H9 (cell line): ENCODE measurements at regions not wholly inside any gene's neighbourhood (a gene's known extent, or its start where the extent isn't known, plus 50 kb on each side); places are given as distances from the start of the nearest gene placed in this dataset.

ENCODE experiments used
- DNase-seq: peaks from one replicate; pipeline ENCODE4 v3.0.0-alpha.2; 2017
- H2AFZ ChIP-seq: one replicate; pipeline ENCODE4 v1.6.1; 2013; ENCODE audit warnings: mild to moderate bottlenecking, low read length, control low read depth, moderate library complexity
- H2AK5ac ChIP-seq: 2 replicates; pipeline ENCODE4 v1.6.1; 2013; ENCODE audit warnings: low read length, control low read depth, mixed read lengths; ENCODE audit not compliant: insufficient read length
- H2BK120ac ChIP-seq: one replicate; pipeline ENCODE4 v1.6.1; 2013; ENCODE audit warnings: low read depth, mild to moderate bottlenecking, low read length, control low read depth, inconsistent platforms; ENCODE audit not compliant: poor library complexity, severe bottlenecking
- H2BK12ac ChIP-seq: 2 replicates; pipeline ENCODE4 v1.6.1; 2013; ENCODE audit warnings: low read length, control low read depth, mixed read lengths, low read depth; ENCODE audit not compliant: insufficient read length
- H2BK15ac ChIP-seq: 2 replicates; pipeline ENCODE4 v1.6.1; 2013; ENCODE audit warnings: low read depth, low read length, control low read depth
- H2BK20ac ChIP-seq: one replicate; pipeline ENCODE4 v1.6.1; 2013; ENCODE audit warnings: low read depth, mild to moderate bottlenecking, low read length, control low read depth, inconsistent platforms; ENCODE audit not compliant: poor library complexity, severe bottlenecking
- H2BK5ac ChIP-seq: 2 replicates; pipeline ENCODE4 v1.6.1; 2013; ENCODE audit warnings: low read length, control low read depth, mixed read lengths; ENCODE audit not compliant: insufficient read length
- H3K14ac ChIP-seq: 2 replicates; pipeline ENCODE4 v1.6.1; 2013; ENCODE audit warnings: low read length, control low read depth; ENCODE audit not compliant: insufficient read depth
- H3K18ac ChIP-seq: 2 replicates; pipeline ENCODE4 v1.6.1; 2013; ENCODE audit warnings: low read depth, mild to moderate bottlenecking, mixed read lengths, low read length, control low read depth; ENCODE audit not compliant: insufficient read length
- H3K23ac ChIP-seq: 2 replicates; pipeline ENCODE4 v1.6.1; 2013; ENCODE audit warnings: low read length, control low read depth, mixed read lengths, low read depth; ENCODE audit not compliant: insufficient read length
- H3K23me2 ChIP-seq: 2 replicates; pipeline ENCODE4 v1.6.1; 2013; ENCODE audit warnings: low read depth, mild to moderate bottlenecking, mixed read lengths, low read length, control low read depth; ENCODE audit not compliant: insufficient read length, poor library complexity, severe bottlenecking
- H3K27ac ChIP-seq: 2 replicates; pipeline ENCODE4 v1.5.1; 2013; ENCODE audit warnings: low read length, control low read depth, mixed read lengths, low read depth; ENCODE audit not compliant: insufficient read length
- H3K27me3 ChIP-seq: 2 replicates; pipeline ENCODE4 v1.6.1; 2013; ENCODE audit warnings: low read length, control low read depth, inconsistent platforms; ENCODE audit not compliant: insufficient read depth
- H3K4ac ChIP-seq: 2 replicates; pipeline ENCODE4 v1.6.1; 2013; ENCODE audit warnings: low read depth, mild to moderate bottlenecking, control low read depth, inconsistent platforms, low read length, moderate library complexity
- H3K4me1 ChIP-seq: 2 replicates; pipeline ENCODE4 v1.6.1; 2013; ENCODE audit warnings: low read length, control low read depth, inconsistent platforms; ENCODE audit not compliant: insufficient read depth
- H3K4me2 ChIP-seq: 2 replicates; pipeline ENCODE4 v1.6.1; 2013; ENCODE audit warnings: low read length, control low read depth, mixed read lengths; ENCODE audit not compliant: insufficient read length, insufficient read depth
- H3K56ac ChIP-seq: 2 replicates; pipeline ENCODE4 v1.6.1; 2013; ENCODE audit warnings: low read depth, mild to moderate bottlenecking, mixed read lengths, low read length, control low read depth; ENCODE audit not compliant: insufficient read length
- H3K79me1 ChIP-seq: 2 replicates; pipeline ENCODE4 v1.6.1; 2013; ENCODE audit warnings: low read depth, mild to moderate bottlenecking, moderate library complexity, low read length, control low read depth, inconsistent platforms; ENCODE audit not compliant: insufficient read depth, poor library complexity, severe bottlenecking
- H3K79me2 ChIP-seq: 2 replicates; pipeline ENCODE4 v1.6.1; 2013; ENCODE audit warnings: low read length, control low read depth, inconsistent platforms; ENCODE audit not compliant: insufficient read depth
- H3K9ac ChIP-seq: 2 replicates; pipeline ENCODE4 v1.6.1; 2013; ENCODE audit warnings: low read length, control low read depth, mixed read lengths; ENCODE audit not compliant: insufficient read length; ENCODE audit errors: extremely low read depth
- H3K9me3 ChIP-seq: one replicate; pipeline ENCODE4 v1.6.1; 2013; ENCODE audit warnings: low read depth, low read length, inconsistent platforms; ENCODE audit not compliant: control insufficient read depth
- H3T11ph ChIP-seq: one replicate; pipeline ENCODE4 v1.6.1; 2013; ENCODE audit warnings: mild to moderate bottlenecking, low read length, control low read depth, inconsistent platforms
- H4K20me1 ChIP-seq: one replicate; pipeline ENCODE4 v1.6.1; 2013; ENCODE audit not compliant: control insufficient read depth, insufficient read length, insufficient read depth
- H4K5ac ChIP-seq: 2 replicates; pipeline ENCODE4 v1.6.1; 2013; ENCODE audit warnings: low read depth, mild to moderate bottlenecking, mixed read lengths, low read length, control low read depth; ENCODE audit not compliant: insufficient read length
- H4K8ac ChIP-seq: replicated peaks from 2 replicates; pipeline ENCODE4 v1.6.1; 2013; ENCODE audit warnings: low read length, control low read depth, mixed read lengths, low read depth; ENCODE audit not compliant: insufficient read length
- H4K91ac ChIP-seq: 2 replicates; pipeline ENCODE4 v1.6.1; 2013; ENCODE audit warnings: low read depth, mild to moderate bottlenecking, moderate library complexity, mixed read lengths, low read length, control low read depth; ENCODE audit not compliant: insufficient read length
- H3K27ac Mint-ChIP-seq, 3 experiments: 2 replicates in 2 of 3; 3 replicates in 1 of 3; pipeline ENCODE4 v1.8.0; 2020 to 2021; ENCODE audit warnings: mixed read lengths in 3 of 3, mild to moderate bottlenecking in 1 of 3, moderate library complexity in 1 of 3
- H3K27me3 Mint-ChIP-seq: 2 replicates; pipeline ENCODE4 v1.8.0; 2021; ENCODE audit warnings: low read depth, mild to moderate bottlenecking, moderate library complexity, mixed read lengths
- H3K36me3 Mint-ChIP-seq, 3 experiments: 2 replicates in 2 of 3; 3 replicates in 1 of 3; pipeline ENCODE4 v1.8.0; 2020 to 2021; ENCODE audit warnings: low read depth in 3 of 3, mixed read lengths in 3 of 3; ENCODE audit not compliant: insufficient read depth in 1 of 3
- H3K4me1 Mint-ChIP-seq, 2 experiments: 2 replicates each; pipeline ENCODE4 v1.8.0; 2020; ENCODE audit warnings: mixed read lengths in 2 of 2
- H3K4me3 Mint-ChIP-seq, 2 experiments: 2 replicates in 1 of 2; 3 replicates in 1 of 2; pipeline ENCODE4 v1.8.0; 2020 to 2021; ENCODE audit warnings: mild to moderate bottlenecking in 2 of 2, mixed read lengths in 2 of 2, moderate library complexity in 1 of 2
- H3K9me3 Mint-ChIP-seq, 2 experiments: 2 replicates in 1 of 2; 3 replicates in 1 of 2; pipeline ENCODE4 v1.8.0; 2020; ENCODE audit warnings: mild to moderate bottlenecking in 2 of 2, mixed read lengths in 2 of 2, moderate library complexity in 1 of 2
- WGBS: extraction: QIAGEN DNeasy Blood & Tissue Kit; methylation state at CpG from one replicate; pipeline ENCODE4 v1.1.7; 2013; ENCODE audit warnings: missing lambda C conversion rate, low lambda C conversion rate, mixed read lengths; ENCODE audit not compliant: insufficient read length; ENCODE audit errors: extremely low coverage; 5-methylcytosine and 5-hydroxymethylcytosine counted together
- TF ChIP-seq, protein P1 (sequence below): fragments of 200-600 bp; sonication (generic); conservative IDR thresholded peaks from 3 replicates; pipeline ENCODE4 v1.8.0; 2021; ENCODE audit warnings: antibody characterized with exemption, mild to moderate bottlenecking

DNA sequence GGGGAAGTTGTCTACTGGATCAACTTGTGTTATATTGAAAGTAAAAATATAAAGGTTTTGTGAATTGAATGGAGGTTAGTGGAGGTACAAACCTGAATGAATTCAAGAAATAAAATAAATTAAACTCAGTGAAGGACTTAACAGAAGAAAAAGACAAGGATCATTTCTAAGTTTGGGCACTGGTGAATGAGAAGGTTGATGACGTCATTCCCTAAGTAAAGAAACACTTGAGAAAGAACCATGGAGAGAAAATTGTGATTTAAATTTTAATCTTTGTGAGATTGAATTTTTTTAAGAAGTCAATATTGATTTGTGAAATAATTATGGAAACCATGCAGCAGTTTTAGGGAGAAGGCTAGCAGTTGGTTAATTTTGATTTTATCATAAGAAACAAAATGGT, 900.3 kb upstream of the TYRP1 start:
- H3K4me1 ChIP-seq = no peaks in the 10 kb centered on the region
- H3K27me3 ChIP-seq = no peaks in the 10 kb centered on the region
- no peak overlapping the region for H2BK20ac ChIP-seq
- no peaks in the 10 kb centered on the region for H4K20me1 ChIP-seq
- no peaks in the 10 kb centered on the region for H3K23me2 ChIP-seq
- H3K27ac Mint-ChIP-seq = no peak overlapping the region
- no peak overlapping the region for H2BK5ac ChIP-seq
- no peaks in the 10 kb centered on the region for H3K4me1 Mint-ChIP-seq
- whole genome bisulfite sequencing = no CpG with 5 or more reads among the region's 1 CpG
- H3K27ac ChIP-seq = no peak overlapping the region
- H3K9ac ChIP-seq = no peak overlapping the region
- H3K18ac ChIP-seq = no peak overlapping the region
- H3K4ac ChIP-seq = no peak overlapping the region
- no peak overlapping the region for H3K4me3 Mint-ChIP-seq
- no peak overlapping the region for H3K4me2 ChIP-seq
- H3K36me3 Mint-ChIP-seq = peaks cover 0 to 1% (median 0%) of the 10 kb centered on the region in 3 experiments; a peak in 1 of 7 replicates
- H2AFZ ChIP-seq = no peak overlapping the region
- H3K56ac ChIP-seq = no peak overlapping the region
- H4K91ac ChIP-seq = no peak overlapping the region
- DNase-seq = no peak
- no peak overlapping the region for H4K8ac ChIP-seq
- no peak overlapping the region for H2AK5ac ChIP-seq
- no peak overlapping the region for H2BK12ac ChIP-seq
- no peaks in the 10 kb centered on the region for H3K27me3 Mint-ChIP-seq
- no peak overlapping the region for H3T11ph ChIP-seq
- H4K5ac ChIP-seq = no peak overlapping the region
- H3K79me2 ChIP-seq = no peaks in the 10 kb centered on the region
- H3K9me3 ChIP-seq = no peaks in the 10 kb centered on the region
- no peak overlapping the region for H2BK120ac ChIP-seq
- H3K23ac ChIP-seq = no peak overlapping the region
- no peak overlapping the region for H3K14ac ChIP-seq
- no peaks in the 10 kb centered on the region for H3K9me3 Mint-ChIP-seq
- H2BK15ac ChIP-seq = no peak overlapping the region
- TF ChIP-seq, protein P1, sequence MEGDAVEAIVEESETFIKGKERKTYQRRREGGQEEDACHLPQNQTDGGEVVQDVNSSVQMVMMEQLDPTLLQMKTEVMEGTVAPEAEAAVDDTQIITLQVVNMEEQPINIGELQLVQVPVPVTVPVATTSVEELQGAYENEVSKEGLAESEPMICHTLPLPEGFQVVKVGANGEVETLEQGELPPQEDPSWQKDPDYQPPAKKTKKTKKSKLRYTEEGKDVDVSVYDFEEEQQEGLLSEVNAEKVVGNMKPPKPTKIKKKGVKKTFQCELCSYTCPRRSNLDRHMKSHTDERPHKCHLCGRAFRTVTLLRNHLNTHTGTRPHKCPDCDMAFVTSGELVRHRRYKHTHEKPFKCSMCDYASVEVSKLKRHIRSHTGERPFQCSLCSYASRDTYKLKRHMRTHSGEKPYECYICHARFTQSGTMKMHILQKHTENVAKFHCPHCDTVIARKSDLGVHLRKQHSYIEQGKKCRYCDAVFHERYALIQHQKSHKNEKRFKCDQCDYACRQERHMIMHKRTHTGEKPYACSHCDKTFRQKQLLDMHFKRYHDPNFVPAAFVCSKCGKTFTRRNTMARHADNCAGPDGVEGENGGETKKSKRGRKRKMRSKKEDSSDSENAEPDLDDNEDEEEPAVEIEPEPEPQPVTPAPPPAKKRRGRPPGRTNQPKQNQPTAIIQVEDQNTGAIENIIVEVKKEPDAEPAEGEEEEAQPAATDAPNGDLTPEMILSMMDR = no peak
- H3K79me1 ChIP-seq = no peaks in the 10 kb centered on the region
